ENCODE measurements at regions not wholly inside any gene's neighbourhood (a gene's known extent, or its start where the extent isn't known, plus 50 kb on each side); places are given as distances from the start of the nearest gene placed in this dataset.

- no peaks in the 10 kb centered on the region for H3K4me1 ChIP-seq
- H3K27me3 ChIP-seq, result no peaks in the 10 kb centered on the region
- ATAC-seq, result no peak
- no peak overlapping the region for H3K4me3 ChIP-seq
- H3K9me3 ChIP-seq, result peaks cover 0 to 5% (median 0%) of the 10 kb centered on the region in 4 donors
- TF ChIP-seq POLR2A (IDR thresholded peaks at IDR 0.05), result no peak
- TF ChIP-seq, protein P1, sequence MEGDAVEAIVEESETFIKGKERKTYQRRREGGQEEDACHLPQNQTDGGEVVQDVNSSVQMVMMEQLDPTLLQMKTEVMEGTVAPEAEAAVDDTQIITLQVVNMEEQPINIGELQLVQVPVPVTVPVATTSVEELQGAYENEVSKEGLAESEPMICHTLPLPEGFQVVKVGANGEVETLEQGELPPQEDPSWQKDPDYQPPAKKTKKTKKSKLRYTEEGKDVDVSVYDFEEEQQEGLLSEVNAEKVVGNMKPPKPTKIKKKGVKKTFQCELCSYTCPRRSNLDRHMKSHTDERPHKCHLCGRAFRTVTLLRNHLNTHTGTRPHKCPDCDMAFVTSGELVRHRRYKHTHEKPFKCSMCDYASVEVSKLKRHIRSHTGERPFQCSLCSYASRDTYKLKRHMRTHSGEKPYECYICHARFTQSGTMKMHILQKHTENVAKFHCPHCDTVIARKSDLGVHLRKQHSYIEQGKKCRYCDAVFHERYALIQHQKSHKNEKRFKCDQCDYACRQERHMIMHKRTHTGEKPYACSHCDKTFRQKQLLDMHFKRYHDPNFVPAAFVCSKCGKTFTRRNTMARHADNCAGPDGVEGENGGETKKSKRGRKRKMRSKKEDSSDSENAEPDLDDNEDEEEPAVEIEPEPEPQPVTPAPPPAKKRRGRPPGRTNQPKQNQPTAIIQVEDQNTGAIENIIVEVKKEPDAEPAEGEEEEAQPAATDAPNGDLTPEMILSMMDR (IDR thresholded peaks at IDR 0.05), result no peak
- intact Hi-C loops (cut with DNase I), result no loop called here
- no peak for DNase-seq
- no peak overlapping the region for H3K27ac ChIP-seq
- WGBS (ENCODE audit: insufficient coverage, low coverage, low lambda C conversion rate, missing lambda C conversion rate), result 82% methylated on average over 2 of the region's 2 CpGs
- H3K36me3 ChIP-seq, result no peaks in the 10 kb centered on the region
Measured at GRCh38 chr15:75148280-75148679, 53.4 kb upstream of the C15orf39 start.

DNA sequence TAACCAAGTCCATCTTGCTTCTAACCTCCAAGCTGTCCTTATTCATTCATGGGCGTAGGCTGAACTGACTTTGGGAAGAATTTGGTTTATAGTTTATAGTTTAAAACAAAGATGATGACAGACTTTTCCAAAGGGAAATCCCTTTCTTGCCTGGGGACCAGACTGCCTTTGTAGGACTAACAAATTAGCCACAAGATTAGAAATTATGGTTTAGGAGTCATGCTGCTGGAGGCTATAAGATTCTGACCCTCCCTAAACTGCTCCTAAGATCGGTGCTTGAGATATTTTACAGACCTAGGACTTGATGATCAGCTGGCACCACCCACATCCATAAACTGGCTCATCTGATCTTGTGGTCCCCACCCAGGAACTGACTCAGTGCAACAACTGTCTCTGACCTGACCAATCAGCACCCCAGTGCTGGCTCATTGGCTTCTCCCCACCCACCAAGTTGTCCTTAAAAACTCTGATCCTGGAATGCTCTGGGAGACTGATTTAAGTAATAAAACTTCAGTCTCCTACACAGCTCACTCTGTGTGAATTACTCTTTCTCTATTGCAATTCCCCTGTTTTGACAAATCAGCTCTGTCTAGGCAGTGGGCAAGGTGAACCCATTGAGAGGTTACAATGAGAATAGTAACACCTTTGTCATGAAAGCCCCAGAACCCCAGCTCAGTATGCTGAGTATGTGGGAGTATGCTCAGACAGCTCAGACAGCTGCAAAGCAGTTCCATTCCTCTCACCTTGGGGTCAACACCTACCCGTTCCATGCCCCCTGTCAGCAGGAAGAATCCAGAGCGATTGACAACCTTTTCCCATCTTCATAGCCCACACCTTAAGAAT is 51.6 kb upstream of the C15orf39 start:
- ATAC-seq (no peak), DNase-seq (no peak)
- Histone ChIP-seq H3K4me1 (no peaks in the 10 kb centered on the region), H3K27ac (no peak overlapping the region), H3K9me3 (no peaks in the 10 kb centered on the region), H3K4me3 (no peak overlapping the region), H3K36me3 (no peaks in the 10 kb centered on the region), H3K27me3 (no peaks in the 10 kb centered on the region)
- TF ChIP-seq POLR2A (IDR thresholded peaks at IDR 0.05), result no peak
- TF ChIP-seq, protein P1 (IDR thresholded peaks at IDR 0.05), result no peak
- intact Hi-C loops (cut with DNase I), result no loop called here
- 67% methylated on average over 3 of the region's 4 CpGs for WGBS (ENCODE audit: insufficient coverage, low coverage, low lambda C conversion rate, missing lambda C conversion rate)

- TF ChIP-seq, protein P1 (IDR thresholded peaks at IDR 0.05), result no peak
- no peak for TF ChIP-seq POLR2A (IDR thresholded peaks at IDR 0.05)
- H3K4me1 ChIP-seq, result no peaks in the 10 kb centered on the region
- 0% methylated on average over 1 of the region's 5 CpGs for whole genome bisulfite sequencing (ENCODE audit: insufficient coverage, low coverage, low lambda C conversion rate, missing lambda C conversion rate)
- H3K36me3 ChIP-seq, result no peaks in the 10 kb centered on the region
- intact Hi-C loops (cut with DNase I), result no loop called here
- DNase-seq (no peak), ATAC-seq (no peak)
- no peaks in the 10 kb centered on the region for H3K27me3 ChIP-seq
- no peak overlapping the region for H3K4me3 ChIP-seq
- H3K9me3 ChIP-seq, result no peaks in the 10 kb centered on the region
- H3K27ac ChIP-seq, result no peak overlapping the region
Measured at GRCh38 chr15:75151214-75152128, 50.2 kb upstream of the C15orf39 start.

Small RNA genes in the stretch of these regions (small RNA-seq; reads per million reads assigned to genes)
- gene RF00017 (0 reads per million in 2 experiments), gene RF00601 (0 reads per million in 2 experiments)
